Activated CD4-positive, CD25-positive, alpha-beta regulatory T cell (primary cell): ENCODE measurements at regions not wholly inside any gene's neighbourhood (a gene's known extent, or its start where the extent isn't known, plus 50 kb on each side); places are given as distances from the start of the nearest gene placed in this dataset.
"Not testable (repeated sequence)": the region's sequence is repeated elsewhere in the genome, so short reads cannot be mapped to it uniquely, and the experiment has no call there.

Source experiments
- DNase-seq, 4 experiments: peaks; one replicate each; lab custom pipeline; 2025; lab: John Stamatoyannopoulos, UW

DNA sequence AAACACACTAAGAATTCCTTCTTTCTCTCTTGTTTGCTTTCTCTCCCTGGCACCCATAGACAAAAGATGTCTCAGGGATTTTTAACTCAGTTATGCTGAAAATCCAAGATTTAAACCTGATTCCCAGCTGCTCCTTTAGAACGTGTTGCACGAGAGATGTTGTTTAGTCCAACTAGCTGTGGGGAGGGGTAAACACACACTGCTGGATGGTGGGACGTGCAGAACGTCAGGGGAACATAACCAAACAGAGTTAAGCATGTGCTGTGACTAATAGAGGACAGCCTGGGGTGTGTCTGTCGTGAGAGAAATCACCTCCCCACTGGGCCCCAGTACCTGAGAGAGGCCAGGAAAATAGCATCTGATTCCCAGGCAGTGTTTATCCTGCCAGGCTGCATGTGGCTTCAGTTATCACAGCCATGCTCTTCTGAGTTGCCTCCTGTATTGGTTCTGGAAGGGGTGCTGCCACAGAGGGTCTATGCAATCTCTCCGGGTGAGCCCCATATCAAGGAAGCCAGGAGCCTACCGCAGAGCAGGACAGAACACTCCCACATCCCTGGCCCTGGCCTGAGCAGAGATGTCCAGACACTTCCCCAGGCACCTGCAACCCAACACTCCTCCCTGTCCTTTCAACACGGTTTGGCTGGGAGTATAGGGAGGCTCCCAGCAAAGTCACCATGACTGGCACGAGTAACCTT lies 112.7 kb upstream of the EGLN3 start:
- no peak for DNase-seq

DNA sequence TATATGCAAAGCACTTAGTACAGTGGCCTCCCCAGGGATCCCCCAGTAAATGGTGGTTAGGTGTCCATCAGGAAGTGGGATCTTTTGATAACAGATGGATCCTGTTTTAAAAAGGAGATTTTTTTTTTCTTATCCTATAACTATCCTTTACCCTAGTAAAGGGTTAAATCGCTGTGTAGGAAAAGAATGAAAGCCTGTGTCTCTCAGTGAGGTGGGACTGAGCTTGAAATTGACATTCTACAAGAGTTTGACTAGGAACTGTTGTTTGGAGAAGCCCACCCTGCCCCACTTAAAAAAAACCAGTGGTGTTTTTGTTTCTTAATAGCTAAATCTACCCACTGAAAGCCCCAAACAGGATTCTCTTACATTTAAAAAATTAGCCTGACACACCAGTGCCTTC lies 112.2 kb upstream of the EGLN3 start:
- no peak for DNase-seq

DNA sequence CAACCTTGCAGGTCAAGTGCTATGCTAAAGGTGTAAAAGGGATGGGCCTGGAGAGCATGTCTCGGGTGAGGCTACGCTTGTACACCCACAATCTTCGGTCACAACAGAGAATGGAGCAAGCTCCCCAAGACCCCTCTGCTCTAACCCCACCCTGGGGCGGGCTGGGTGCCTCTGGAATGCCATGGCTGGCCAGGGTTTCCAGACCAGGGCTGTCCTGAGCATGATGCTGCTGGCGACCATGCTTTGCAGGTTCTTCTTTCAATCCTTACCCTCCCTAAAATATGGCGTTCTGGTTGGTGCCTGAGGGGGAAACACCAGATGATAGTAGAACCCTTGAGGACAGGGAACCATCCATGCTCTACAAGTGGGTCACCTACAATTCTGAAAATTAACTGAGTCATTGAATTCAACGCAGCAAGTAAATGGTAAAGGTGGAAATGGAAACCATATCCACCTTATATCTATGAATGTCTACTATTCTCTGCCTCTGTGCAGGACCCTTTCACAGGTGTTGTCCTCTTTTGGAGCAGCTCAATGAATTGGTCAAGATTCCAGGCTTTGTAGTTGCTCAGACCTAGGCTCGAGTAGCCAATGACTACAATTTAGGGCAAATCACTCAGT lies 111.6 kb upstream of the EGLN3 start:
- no peak for DNase-seq

DNA sequence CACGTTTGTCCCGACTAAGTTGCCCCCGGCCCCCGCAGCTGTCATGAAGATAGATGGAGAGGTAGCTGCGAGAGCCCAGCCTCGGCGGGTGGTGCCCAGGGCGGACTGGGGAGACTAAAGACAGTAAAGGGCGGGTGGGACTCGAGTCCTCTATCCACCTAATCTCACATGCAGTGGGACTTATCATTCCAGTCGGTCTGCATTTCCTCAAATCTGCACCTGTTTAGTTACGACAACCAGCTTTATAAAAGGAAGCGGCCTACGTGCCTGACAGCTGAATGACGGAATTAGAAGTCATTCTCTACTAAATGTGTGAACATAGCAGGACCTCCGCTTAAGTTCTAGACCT lies 109.8 kb upstream of the EGLN3 start:
- no peak for DNase-seq

DNA sequence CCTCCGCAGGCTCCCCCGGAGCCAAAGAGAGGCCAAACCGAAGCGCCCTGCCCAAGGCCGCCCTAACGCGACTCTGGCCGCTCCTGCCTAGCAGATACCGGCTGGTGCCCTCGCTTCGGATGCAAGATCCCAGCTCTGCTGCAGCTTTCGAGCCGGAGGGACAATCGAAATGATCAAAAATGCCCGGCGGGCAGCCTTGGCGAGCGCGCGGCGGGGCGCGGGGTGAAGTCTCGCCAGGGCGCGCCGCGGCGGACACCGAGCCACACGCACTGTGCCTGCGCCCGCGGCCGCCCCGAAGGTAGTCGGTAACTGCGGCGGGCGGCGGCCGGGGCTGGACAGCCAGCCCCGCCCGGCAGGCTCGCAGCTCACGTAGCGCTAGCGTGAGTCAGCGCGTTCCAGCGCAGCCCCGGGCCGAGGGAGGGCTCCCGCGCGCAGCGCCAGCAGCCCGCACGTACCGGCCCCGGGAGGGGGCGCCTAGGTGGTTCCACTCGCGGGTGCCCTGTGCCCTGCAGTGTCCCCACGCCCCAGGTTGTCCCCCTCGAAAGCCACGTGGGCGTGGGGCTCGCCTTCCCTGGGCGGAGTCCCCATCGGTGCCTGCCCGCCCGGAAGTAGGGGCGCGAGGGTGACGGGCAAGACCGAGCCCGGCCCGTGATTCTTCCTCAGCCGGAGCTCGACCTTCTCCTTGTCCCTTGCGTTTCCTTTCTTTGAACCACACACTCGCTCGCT lies 109.2 kb upstream of the EGLN3 start:
- no peak for DNase-seq

DNA sequence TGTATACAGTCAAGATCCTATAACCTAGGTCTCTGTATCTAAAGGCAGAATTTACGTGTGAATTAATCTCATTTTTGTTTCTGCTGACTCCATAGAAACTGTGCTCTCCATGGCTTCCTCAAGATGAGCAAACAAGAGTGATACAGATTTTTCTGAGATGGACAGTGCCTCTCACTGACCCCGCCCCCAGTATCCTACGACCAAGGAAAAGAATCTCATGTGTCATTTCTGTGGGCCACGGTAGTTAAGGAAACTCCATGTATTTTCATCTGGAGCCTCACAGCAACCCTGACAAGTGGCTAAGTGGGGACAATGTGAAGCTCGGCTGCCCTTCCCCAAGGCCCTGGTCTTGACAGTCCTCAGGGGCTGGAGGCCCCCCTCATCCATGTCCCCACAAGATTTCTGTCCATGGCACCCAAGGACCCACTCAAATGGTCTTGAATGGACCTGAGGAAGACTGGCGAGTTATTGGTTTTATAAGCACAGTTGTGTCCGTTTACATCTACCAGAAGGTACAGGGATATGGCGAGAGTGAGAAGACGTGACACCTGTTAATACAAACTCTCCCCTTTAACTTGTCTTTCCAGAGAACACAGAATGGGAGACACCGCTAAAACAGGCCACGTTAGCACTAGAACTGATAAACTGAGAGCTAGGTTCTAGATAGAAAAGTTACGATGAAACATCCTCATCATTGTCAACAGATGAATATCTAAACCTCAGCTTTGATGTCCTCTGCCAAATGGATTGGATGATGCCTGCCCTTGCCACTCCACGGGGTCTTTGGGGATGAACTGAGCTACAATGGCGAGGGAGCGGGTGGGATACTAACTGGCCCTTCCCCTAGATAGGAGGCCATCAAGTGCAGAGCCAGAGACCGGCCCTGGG lies 108.4 kb upstream of the EGLN3 start:
- no peak for DNase-seq

DNA sequence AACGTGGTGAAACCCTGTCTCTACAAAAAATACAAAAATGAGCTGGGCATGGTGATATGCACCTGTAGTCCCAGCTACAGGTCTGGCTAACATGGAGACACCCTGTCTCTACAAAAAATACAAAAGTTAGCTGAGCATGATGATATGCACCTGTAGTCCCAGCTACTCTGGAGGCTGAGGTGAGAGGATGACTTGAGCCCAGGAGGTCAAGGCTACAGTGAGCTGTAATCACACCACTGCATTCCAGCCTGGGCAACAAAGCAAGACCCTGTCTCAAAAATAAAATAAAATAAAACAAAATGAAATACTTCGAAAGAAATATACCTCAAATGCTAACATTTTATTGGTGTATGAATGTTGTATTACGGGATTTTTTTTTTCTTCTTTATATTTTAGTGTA lies 107.6 kb upstream of the EGLN3 start:
- no peak for DNase-seq

DNA sequence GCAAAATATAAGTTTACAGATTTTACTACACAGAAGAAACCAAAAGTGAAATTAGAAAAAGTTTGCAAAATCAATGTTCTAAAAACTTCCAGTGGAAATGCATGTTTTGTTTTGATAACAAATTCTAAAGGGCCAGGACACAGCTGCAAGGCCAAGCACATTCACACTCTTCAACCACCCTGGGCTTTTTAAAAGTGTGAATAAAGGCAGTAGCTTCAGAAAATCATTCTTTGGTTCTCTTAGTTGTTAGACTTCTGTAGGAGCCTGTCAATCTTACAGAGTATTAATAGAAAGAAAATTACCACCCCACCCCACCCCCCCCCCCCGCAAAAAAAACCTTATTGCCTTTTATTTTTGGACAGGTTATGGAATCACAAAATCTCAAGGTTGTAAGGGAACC lies 105.2 kb upstream of the EGLN3 start:
- no peak for DNase-seq

DNA sequence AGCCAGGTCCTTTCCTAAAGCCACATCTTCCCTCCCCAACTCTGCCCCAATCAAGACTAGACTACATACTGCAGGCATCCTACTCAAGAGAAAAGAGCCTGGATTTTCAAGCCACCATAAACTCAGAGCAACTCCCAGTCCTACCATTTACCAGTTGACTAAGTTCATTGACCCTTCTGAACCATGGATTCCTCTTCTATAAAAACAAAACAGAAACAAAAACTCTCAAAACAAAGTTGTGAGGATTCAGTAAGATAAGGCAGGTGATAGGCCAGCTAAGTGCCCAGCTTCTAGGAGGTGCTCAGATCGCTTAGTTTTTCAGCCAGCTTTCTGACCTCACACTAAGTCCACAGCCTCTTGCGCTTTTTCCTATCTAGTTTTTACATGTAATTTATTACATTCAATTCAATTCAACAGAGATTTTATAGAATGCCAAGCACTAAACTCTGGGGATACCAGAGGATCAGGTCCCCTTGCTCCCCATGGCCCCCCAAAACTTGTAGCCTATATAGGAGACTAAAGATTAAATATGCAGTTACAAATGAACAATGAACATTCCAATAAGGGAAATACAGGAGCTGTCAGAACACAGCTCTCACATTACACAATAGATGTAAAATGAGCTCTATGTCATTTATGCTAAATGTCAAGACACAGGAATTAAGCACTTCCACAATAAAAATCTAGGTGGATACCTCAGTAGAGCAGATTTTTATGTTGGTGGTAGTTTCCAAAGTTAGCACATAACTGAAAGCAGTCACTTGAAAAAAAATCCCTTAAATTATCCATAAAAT lies 104.5 kb upstream of the EGLN3 start:
- no peak for DNase-seq

DNA sequence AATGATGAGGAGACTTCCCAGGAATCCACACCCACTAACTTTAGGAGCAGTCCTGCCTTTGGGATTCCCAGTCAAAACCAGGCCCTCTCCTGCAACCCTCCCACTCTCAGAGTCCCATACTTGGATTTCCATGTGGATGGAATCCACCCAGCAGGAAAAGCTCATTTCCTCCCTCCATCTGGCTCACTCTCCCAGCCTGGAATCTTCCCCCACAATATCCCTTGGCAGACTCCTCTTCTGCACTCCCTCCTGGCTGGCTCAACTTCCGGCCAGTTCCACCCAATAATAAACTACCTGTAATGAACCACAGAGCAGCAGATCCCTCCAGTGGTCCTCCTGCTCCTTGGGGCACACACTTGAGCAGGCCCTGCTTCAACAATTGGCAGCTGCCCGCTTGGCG lies 102.8 kb upstream of the EGLN3 start:
- no peak for DNase-seq

DNA sequence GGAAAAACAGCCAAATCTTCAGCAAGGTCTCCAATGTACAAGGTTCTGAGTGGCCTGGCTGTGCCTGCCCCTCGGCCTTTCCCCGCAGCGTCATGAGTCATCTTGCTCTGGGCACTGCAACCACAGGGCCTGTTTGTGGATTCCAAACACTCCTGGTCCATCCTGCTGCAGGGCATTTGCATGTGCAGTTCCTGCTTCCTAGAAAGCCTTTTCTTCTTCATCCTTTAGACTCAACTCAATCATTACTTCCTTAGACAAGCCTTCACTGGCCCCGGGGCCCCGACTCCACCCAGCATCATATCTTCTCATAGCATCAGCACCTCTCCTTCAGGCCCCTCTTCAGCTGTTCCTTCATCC lies 101.8 kb upstream of the EGLN3 start:
- DNase-seq: no peak

DNA sequence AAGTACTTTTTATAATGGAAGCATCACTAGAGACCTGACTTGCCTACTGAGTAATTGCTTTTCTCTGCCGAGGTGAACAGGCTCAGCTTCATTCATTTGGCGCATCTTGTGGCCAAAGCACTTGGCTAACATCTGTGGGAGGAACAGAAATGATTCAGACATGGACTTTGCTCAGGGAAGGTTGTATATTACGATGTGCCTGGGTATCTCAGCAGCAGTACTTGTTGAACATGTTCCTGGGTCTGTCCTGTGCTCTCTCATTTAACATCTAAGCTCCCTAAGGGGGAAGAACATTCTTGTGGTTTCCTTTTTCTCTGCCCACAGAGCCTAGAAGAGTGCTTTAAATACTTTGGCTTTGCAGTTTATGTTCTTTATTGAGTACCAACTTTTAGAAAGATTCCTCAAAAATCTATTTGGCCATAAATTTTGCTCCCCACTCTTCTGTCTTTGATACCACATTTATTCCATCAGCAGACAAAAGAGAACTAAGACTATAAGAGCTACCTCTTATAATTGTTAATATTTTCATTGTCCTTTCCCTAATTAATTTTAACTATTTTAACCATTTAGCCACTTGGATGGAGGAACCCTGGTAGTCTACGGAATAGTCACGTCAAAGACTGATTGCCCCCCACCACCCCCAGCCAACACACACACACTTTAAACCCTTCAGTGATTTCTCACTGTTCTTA lies 101.2 kb upstream of the EGLN3 start:
- DNase-seq: no peak

DNA sequence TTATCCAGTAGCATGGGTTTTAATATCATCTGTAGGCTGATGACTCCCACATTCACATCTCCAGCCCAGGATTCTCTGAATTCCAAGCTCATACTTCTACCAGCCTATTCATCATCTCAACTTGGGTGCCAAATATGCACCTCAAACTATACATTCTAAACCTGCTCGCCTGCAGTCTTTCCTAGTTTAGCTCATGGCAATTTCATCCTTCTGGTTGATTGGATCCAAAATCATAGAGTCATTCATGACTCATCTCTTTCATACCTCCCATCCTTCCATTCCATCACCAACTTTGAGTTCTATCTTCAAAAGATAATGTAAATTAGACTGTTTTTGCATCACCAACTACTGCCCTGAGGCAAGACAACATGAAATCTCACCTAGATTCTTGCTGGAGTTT lies 99.7 kb upstream of the EGLN3 start:
- no peak for DNase-seq

DNA sequence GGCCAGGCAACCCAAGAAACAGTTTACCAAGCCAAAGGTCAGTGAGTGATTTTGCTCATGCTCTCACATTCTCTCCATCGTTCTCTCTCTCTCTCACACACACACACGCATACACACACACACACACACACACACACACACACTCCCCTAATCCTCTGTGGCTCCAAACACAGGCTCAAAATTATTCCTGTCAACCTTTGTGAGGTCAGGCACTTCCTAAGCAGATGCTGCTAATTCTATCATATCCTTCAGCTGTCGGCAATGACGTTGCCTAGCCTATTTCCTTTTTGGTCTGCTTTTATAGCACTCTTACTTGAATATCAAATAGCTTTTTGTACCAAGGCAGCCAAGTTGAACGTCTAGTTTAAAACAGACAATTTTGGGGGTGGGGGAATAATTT lies 98.9 kb upstream of the EGLN3 start:
- DNase-seq: no peak

DNA sequence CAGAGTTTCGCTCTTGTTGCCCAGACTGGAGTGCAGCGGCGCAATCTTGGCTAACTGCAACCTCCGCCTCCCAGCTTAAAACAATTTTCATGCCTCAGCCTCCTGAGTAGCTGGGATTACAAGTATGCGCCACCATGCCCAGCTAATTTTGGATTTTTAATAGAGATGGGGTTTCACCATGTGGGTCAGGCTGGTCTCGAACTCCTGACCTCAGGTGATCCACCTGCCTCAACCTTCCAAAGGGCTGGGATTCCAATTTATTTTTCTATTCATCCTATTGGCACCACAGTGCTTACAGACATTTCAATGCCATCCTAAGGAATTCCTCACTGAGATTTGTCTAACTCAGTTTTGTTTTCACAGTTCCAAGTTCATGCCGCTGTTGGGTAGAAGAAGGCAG lies 98.3 kb upstream of the EGLN3 start:
- not testable (repeated sequence) for DNase-seq

DNA sequence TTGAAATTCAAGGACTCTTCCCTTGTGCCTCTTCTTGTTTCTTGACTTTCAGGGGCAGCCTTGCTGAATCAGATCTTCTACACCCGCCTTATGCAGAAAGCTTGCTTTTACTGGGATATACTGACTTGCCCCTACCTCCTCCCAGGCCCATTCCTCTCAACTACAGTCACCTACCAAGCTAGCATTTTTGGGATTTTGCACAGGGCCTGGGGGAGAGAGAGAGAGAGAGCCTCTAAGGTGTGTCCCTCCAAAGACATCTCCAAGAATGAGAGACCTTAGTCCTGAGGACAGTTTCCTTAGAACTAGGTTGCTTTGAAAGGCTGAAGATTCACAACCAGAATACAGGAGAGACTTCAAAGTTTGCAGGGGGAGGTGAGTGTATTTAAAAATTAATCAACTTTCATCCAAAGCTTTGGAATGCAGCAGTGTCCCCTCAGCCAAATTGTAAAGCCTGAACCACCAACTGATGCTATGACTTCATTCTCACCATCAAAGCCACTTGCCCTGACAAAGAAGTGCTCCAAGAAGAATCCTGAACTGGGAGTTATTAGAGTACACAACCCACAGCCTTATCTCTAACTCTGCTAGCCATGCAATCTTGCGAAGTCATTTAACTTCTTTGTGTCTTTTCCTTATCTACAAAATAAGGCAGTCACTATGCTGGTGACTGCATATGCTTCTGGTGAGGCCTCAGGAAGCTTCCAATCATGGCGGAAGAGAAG lies 96.1 kb upstream of the EGLN3 start:
- DNase-seq: no peak

DNA sequence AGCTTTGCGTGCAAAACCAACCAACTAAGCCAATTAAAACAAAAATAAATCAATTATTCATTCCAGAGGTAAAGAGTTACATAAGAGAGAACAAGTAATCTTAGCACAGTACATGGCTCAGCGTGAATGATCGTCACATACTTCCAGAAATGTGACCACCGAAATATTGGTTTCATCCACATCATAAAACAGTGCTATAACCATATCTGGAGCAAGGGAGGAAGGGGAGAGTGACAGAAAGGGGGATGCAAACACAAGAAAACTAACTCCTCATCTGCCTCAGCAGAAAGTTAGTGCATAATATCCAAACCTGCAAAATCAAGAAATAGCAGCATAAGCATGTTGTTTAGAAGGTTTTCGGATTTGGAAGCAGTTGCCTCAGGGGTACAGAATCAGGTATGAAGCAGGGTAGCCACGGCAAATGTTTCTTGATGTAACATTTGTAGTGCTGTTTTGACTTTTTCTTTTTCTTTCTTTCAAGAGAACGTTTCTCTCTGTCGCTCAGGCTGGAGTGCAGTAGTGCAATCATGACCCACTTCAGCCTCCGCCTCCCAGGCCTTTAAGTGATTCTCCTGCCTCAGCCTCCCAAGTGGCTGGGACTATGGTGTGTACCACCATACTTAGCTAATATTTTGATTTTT lies 93.9 kb upstream of the EGLN3 start:
- no peak for DNase-seq

DNA sequence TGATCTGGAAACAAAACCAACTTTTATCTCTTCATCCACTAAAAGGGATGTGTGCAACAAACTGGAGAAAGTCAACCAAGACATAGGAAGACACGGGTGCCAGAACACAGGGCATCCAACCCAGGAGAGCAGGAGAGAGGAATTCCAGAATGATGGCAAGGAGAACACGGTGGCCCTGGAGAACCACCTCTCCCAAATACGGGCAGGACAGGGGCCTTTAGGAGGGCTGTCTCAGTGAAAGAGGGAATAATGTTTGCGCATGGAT lies 93.4 kb upstream of the EGLN3 start:
- no peak for DNase-seq

DNA sequence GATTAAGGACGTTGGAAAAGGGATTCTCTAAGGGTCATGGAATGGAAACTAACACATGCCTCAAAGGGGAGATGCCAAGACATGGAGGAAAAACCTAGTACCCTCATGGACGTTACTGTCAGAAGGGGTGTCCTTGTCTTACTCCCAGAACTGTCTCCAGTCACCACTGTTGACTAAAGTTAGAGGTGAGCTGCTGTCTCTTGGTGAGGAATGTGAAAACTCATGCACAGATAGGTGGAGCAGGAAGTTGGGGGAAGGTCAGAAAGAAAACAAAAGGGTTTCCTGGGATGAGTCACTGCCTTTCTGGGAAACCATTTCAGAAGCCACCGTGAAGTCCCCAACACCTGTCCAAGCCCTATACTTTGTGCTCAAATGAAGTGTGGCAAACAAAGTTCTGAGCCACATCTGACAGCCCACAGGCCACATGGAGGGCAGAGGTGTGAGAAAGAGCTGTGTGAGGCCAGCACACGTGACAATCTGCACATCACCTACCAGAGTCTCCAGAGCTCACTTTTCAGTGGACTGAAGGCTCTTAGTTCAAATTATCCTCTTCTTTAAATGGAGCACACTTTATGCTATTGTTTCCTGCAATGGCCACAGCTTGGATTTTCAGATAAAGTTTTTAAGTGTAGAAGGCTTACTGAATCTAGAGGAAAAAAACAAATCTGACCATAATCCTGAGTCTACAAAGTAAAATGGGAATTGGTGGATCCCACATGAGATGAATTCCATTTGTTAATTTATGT lies 92.9 kb upstream of the EGLN3 start:
- DNase-seq: no peak

DNA sequence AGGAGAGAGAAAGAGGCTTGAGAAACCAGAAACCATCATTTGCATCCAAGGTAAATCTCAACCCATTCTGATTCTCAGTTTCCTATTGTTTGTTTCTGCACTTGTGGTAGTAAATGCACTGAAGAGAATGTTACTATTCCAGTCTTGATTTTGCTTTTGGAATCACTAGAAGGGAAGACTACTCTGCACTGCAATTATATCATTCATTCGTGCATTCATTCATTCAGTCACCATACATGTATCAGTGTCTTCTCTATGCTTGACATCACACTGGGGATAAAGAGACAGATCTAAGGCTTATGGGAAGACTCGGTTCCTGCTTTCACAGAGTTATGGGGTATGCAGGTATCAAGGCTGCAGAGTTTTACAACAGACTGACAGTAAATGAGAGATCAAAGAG lies 90.3 kb upstream of the EGLN3 start:
- no peak for DNase-seq
